ENCODE measurements at regions not wholly inside any gene's neighbourhood (a gene's known extent, or its start where the extent isn't known, plus 50 kb on each side); places are given as distances from the start of the nearest gene placed in this dataset.

DNA sequence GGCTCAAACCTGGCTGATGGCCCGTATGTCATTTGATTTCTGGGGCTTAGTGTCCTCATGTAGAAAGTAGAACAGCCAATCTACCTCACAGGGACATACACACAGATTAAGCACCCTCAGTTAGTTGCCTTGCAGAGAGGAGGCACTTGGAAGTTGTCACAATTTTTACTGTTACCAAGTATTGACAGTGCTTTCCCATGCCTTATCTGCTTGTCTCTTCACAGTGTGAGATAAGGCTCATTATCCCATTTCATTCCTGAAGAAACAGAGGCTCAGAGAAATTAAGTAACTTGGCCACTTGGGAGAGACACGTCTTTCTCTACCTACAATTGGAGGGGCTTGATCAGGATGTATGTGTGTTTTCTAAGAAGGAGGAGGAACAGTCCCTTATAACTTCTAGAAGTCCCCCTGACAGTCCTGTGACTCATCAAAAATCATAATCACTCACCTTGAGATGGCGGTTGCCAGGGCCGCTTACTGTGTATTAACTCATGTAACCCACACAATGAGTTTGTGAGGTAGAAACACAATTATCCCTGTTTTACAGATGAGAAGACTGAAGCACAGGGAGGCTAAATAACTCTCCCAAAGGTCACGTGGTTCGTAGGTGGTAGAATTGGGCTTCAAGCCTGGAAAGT is 56.9 kb upstream of the LHX1 start:
- no peak for FAIRE-seq
- no peak for DNase-seq (ENCODE audit: low spot score in 2 of 2)

DNA sequence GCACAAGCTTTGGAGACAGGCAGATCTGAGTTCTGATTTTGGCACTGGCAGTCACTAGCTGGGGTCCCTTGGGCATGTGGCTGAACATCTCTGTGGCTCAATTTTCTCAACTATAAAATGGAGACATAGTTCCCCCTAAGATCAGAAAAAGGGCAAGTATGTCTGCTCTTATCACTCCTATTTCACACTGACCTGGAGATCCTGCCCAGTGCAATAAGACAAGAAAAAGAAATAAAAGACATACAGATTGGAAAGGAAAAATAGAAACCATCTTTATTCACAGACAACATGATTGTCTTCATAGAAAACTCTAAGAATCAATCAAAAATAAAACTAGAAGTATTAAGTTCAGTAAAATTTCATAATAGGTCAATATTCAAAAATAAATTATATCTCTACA is 56.0 kb upstream of the LHX1 start:
- DNase-seq (ENCODE audit: low spot score in 2 of 2) = no peak
- no peak for FAIRE-seq

DNA sequence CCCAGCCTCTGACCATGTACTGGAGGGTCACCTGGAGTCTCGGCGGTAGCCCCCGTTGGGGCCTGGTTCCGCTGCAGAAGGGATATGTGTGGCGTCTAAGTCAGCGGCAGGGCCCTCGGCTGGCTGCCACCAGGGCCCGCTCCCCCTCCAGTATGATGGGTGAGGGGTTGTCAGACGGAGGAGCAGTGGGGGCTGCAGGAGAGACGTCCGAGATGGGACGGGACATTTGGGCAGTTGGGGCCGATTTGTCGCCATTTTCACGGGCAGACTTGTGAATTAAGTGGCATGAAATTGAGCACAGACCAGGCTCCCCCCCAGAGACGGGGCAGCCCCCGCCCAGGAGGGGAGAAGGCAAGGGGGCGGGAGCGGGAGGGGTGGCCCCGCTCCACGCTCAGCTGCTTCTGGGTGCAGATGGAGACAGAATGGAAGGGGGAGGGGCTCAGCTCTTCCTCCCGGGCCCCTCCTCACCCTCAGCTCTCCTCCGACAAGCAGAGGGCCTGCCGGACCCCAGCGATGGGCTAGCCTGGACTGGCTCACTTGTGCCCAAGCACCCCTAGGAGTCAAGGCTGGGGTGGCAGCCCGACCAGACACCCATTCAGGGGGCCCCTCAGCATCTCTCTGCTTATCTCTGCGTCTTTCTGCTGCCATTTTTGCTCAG is 52.7 kb upstream of the LHX1 start:
- no peak for DNase-seq (ENCODE audit: low spot score in 2 of 2)
- no peak for FAIRE-seq

DNA sequence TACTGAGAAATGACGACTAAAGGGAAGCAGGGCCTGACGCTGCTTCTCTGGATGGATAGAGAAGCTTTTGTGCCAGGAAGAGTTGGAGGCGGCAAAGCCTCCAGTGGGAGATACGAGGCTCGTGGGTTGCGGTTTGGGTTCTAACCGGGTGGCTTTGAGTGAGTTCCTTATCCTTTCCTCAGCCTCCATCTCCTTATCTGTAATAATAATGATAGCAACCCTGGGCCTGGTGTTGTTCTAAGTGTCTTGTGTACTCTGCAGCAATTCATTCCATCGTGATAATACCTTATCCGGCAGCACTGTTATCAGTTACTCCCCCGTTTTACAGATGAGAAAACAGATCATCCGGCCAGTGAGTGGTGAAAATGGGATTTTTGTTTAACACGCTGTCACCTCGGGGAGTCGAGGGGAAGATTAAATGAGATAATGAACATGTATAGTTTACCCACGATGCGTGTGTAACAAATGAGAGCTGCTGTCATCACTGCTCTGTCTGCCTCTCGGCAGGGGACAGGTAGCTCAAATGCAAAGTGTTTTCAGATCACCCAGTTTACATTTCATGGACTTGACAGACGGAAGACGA is 52.0 kb upstream of the LHX1 start:
- no peak for DNase-seq (ENCODE audit: low spot score in 2 of 2)
- no peak for FAIRE-seq

DNA sequence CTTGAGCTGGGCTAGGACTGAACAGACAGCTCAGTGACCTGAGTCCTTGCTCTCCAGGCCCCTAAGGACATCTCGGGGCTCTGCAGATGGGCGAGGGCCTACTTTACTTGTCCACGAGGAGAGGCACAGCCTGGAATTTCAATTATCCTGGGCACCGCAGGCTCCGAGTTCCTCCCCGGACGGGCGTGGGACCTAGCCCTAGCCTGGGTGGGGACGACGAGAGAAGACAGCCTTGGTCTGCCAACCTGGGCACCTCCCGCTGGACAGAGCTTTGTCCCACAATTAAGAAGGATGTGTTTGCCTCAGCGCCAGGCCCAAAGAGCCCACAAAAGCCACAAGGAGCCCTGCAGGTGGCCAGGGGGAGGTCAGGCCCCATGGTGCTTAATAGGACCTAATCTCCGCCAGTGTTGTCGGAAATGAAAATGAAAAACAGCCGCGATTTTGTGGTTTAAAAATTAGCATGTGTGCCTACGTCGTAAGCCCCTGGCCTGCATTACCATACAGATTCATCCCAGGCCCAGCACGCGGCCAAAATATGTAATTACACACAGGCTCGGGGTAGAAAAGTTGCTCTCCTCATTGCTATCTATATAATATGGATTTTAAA is 51.4 kb upstream of the LHX1 start:
- DNase-seq (ENCODE audit: low spot score in 2 of 2) (no peak), FAIRE-seq (no peak)

All from frontal cortex (tissue), 3 donors.